HCT116 (cell line): ENCODE measurements at regions not wholly inside any gene's neighbourhood (a gene's known extent, or its start where the extent isn't known, plus 50 kb on each side); places are given as distances from the start of the nearest gene placed in this dataset.

Experiments
- ATAC-seq: fragments of 200-7000 bp; cut with Tn5 transposase; 2 replicates; pipeline ENCODE4 v1.9.1; 2020; ENCODE audit warnings: mild to moderate bottlenecking, moderate library complexity
- BruUV-seq: library from RNA; stranded (reverse); fragments of 400-500 nt; replicated peaks from 2 replicates; lab custom pipeline; 2021; lab: Mats Ljungman, UMichigan
- CTCF ChIA-PET: fragments of 300-600 bp; sonication (Branson Sonifier 250); formaldehyde crosslinking; loops from one replicate; lab custom pipeline; 2021; ENCODE audit warnings: antibody characterized with exemption; lab: Charles Lee
- POLR2A ChIA-PET: fragments of 300-600, 350-600 bp; sonication (Branson Sonifier 250); formaldehyde crosslinking; loops from one replicate; lab custom pipeline; 2021; ENCODE audit warnings: antibody characterized with exemption; lab: Charles Lee
- RAD21 ChIA-PET, 2 experiments: fragments of 300-600 bp; sonication (Branson Sonifier 250); formaldehyde crosslinking; loops; one replicate each; lab custom pipeline; 2023; ENCODE audit warnings: low total read pairs in 2 of 2; ENCODE audit not compliant: uncharacterized antibody in 2 of 2, unreplicated experiment in 2 of 2, low non-redundant PET in 1 of 2; lab: Charles Lee
- DNase-seq: peaks from one replicate; pipeline ENCODE4 v3.0.0-alpha.2; 2010; ENCODE audit warnings: low read depth, low spot score
- H2AFZ ChIP-seq: fragments of 200-600 bp; shearing (Covaris generic), sonication (generic); 2 replicates; pipeline ENCODE4 v1.6.1; 2017; ENCODE audit warnings: low read depth, mixed run types, mixed read lengths, antibody characterized with exemption, low read length; ENCODE audit not compliant: poor library complexity, severe bottlenecking
- H3K27ac ChIP-seq: 2 replicates; pipeline ENCODE4 v1.5.1; 2012; ENCODE audit warnings: low read depth, low read length
- H3K27me3 ChIP-seq: fragments of 200-600 bp; sonication (generic); 2 replicates; pipeline ENCODE4 v1.6.1; 2016; ENCODE audit warnings: mixed run types, low read length, mixed read lengths; ENCODE audit not compliant: insufficient read depth
- H3K36me3 ChIP-seq, 2 experiments: fragments of 200-500 bp in 1 of 2; fragments of 200-600 bp in 1 of 2; sonication (Bioruptor generic) in 1 of 2; sonication (generic) in 1 of 2; 2 replicates each; pipeline versions ENCODE4 v1.5.1 to v1.6.1; 2014 to 2016; ENCODE audit warnings: low read length in 2 of 2, inconsistent platforms in 1 of 2, mixed read lengths in 1 of 2, mixed run types in 1 of 2; ENCODE audit not compliant: insufficient read depth in 2 of 2, control insufficient read depth in 1 of 2
- H3K4me1 ChIP-seq, 2 experiments: fragments of 200-600 bp in 1 of 2; sonication (generic) in 1 of 2; 2 replicates each; pipeline versions ENCODE4 v1.5.1 to v1.6.1; 2012 to 2017; ENCODE audit warnings: low read length in 2 of 2, inconsistent platforms in 1 of 2, mild to moderate bottlenecking in 1 of 2, mixed read lengths in 1 of 2, mixed run types in 1 of 2, moderate library complexity in 1 of 2; ENCODE audit not compliant: insufficient read depth in 2 of 2, control insufficient read depth in 1 of 2
- H3K4me2 ChIP-seq: fragments of 200-600 bp; sonication (generic); 2 replicates; pipeline ENCODE4 v1.6.1; 2017; ENCODE audit warnings: mixed run types, low read length, mixed read lengths
- H3K4me3 ChIP-seq, 2 experiments: fragments of 200-600 bp in 1 of 2; sonication (generic) in 1 of 2; replicated peaks in 1 of 2; 2 replicates each; pipeline ENCODE4 v1.5.1; 2011 to 2016; ENCODE audit warnings: low read length in 2 of 2, control low read depth in 1 of 2, low read depth in 1 of 2, mild to moderate bottlenecking in 1 of 2, mixed read lengths in 1 of 2, mixed run types in 1 of 2
- H3K79me2 ChIP-seq: fragments of 200-600 bp; sonication (generic); 2 replicates; pipeline ENCODE4 v1.6.1; 2017; ENCODE audit warnings: mild to moderate bottlenecking, mixed run types, low read length, moderate library complexity, mixed read lengths; ENCODE audit not compliant: insufficient read depth
- H3K9ac ChIP-seq: fragments of 200-600 bp; sonication (generic); 2 replicates; pipeline ENCODE4 v1.6.1; 2016; ENCODE audit warnings: low read length, mixed read lengths
- H3K9me2 ChIP-seq: fragments of 200-600 bp; sonication (generic), shearing (Covaris generic); 2 replicates; pipeline ENCODE4 v1.6.1; 2017; ENCODE audit warnings: mixed run types, mild to moderate bottlenecking, moderate library complexity; ENCODE audit not compliant: insufficient read depth
- H3K9me3 ChIP-seq, 2 experiments: fragments of 200-500 bp in 1 of 2; fragments of 200-600 bp in 1 of 2; sonication (Bioruptor generic) in 1 of 2; sonication (generic) in 1 of 2; 2 replicates each; pipeline ENCODE4 v1.6.1; 2014 to 2017; ENCODE audit warnings: low read length in 2 of 2, mixed read lengths in 2 of 2, inconsistent platforms in 1 of 2, low read depth in 1 of 2, mild to moderate bottlenecking in 1 of 2, mixed run types in 1 of 2, moderate library complexity in 1 of 2; ENCODE audit not compliant: control insufficient read depth in 1 of 2, insufficient read depth in 1 of 2
- H4K20me1 ChIP-seq: fragments of 200-600 bp; sonication (generic), shearing (Covaris generic); 2 replicates; pipeline ENCODE4 v1.6.1; 2017; ENCODE audit warnings: mixed run types, mild to moderate bottlenecking, moderate library complexity; ENCODE audit not compliant: insufficient read depth
- CBX3 ChIP-seq: IDR thresholded peaks from 2 replicates; pipeline ENCODE4 v1.6.1; 2012; ENCODE audit warnings: low read depth
- JUND ChIP-seq: IDR thresholded peaks from 2 replicates; pipeline ENCODE4 v1.6.1; 2012
- MAX ChIP-seq: IDR thresholded peaks from 2 replicates; pipeline ENCODE4 v1.6.1; 2012
- POLR2AphosphoS5 ChIP-seq: IDR thresholded peaks from 2 replicates; pipeline ENCODE4 v1.6.1; 2011; ENCODE audit warnings: mild to moderate bottlenecking, low read depth, low read length, moderate library complexity
- REST ChIP-seq: IDR thresholded peaks from 2 replicates; pipeline ENCODE4 v1.6.1; 2012; ENCODE audit warnings: low read depth
- SP1 ChIP-seq: IDR thresholded peaks from 2 replicates; pipeline ENCODE4 v1.6.1; 2012; ENCODE audit warnings: low read depth
- TCF7L2 ChIP-seq: IDR thresholded peaks from 2 replicates; pipeline ENCODE4 v1.7.0; 2011; ENCODE audit warnings: borderline replicate concordance, inconsistent platforms; ENCODE audit not compliant: insufficient read depth, insufficient read length; ENCODE audit errors: extremely low read depth
- YY1 ChIP-seq: IDR thresholded peaks from 2 replicates; pipeline ENCODE4 v1.6.1; 2011; ENCODE audit warnings: low read length, low read depth, moderate library complexity, mild to moderate bottlenecking; ENCODE audit not compliant: insufficient replicate concordance; ENCODE audit errors: extremely low read depth
- ZBTB33 ChIP-seq: IDR thresholded peaks from 2 replicates; pipeline ENCODE4 v1.6.1; 2011; ENCODE audit warnings: mild to moderate bottlenecking, low read length, moderate library complexity; ENCODE audit not compliant: insufficient replicate concordance; ENCODE audit errors: extremely low read depth
- intact Hi-C: fragments of 100-400 bp; cut with micrococcal nuclease; formaldehyde crosslinking; loops from 2 replicates; pipeline ENCODE4 v1.10.0; 2022

- H3K4me3 ChIP-seq = peak overlapping the region; percentile 32 to 51
- no peaks in the 10 kb centered on the region for H3K9me2 ChIP-seq
- TSS peak; percentile 90 for BruUV-seq
- peak; percentile 26; the same call in 1 of the 2 replicates for TF ChIP-seq MAX
- no peak for TF ChIP-seq REST
- 0 out of 2 replicates have a peak, but pooled peaks have one; percentile 9 for TF ChIP-seq SP1
- no peak for TF ChIP-seq ZBTB33
- TF ChIP-seq CBX3 = no peak; the same call in 1 of the 2 replicates
- TF ChIP-seq POLR2AphosphoS5 = 0 out of 2 replicates have a peak, but pooled peaks have one; percentile 20
- TF ChIP-seq TCF7L2 = peak; percentile 34
- no peak for TF ChIP-seq YY1
- peak; percentile 17; the same call in 1 of the 2 replicates for TF ChIP-seq JUND
- H3K9ac ChIP-seq = peak overlapping the region; percentile 1; the same call in 1 of the 2 replicates
- H3K27ac ChIP-seq = peak overlapping the region; percentile 85
- peaks cover 17 to 33% of the 10 kb centered on the region in 2 experiments for H3K4me1 ChIP-seq
- H3K4me2 ChIP-seq = peak overlapping the region; percentile 80
- ATAC-seq (peak; percentile 81), DNase-seq (peak; percentile 52)
- ChIA-PET RAD21 (no interaction called here), CTCF (no interaction called here), POLR2A (no interaction called here)
- no peaks in the 10 kb centered on the region for H3K27me3 ChIP-seq
- no peaks in the 10 kb centered on the region for H3K79me2 ChIP-seq
- H4K20me1 ChIP-seq = no peaks in the 10 kb centered on the region
- intact Hi-C loops = no loop called here
- H3K9me3 ChIP-seq = no peaks in the 10 kb centered on the region
- peak overlapping the region; percentile 99 for H2AFZ ChIP-seq
- no peaks in the 10 kb centered on the region for H3K36me3 ChIP-seq
Measured at GRCh38 chr5:92641031-92641962, 939.7 kb downstream of the NR2F1-AS1 start.
